Transverse colon (tissue), 3 donors: ENCODE measurements at regions not wholly inside any gene's neighbourhood (a gene's known extent, or its start where the extent isn't known, plus 50 kb on each side); places are given as distances from the start of the nearest gene placed in this dataset.

Source experiments
- CTCF ChIP-seq, 5 experiments: fragments of 200-600 bp in 3 of 5; fragments of 450-650 bp in 2 of 5; sonication (generic) in 3 of 5; IDR thresholded peaks; 1 replicate in 2 of 5; 2 replicates in 3 of 5; pipeline ENCODE4 v1.5.1; 2016 to 2017; ENCODE audit warnings: antibody characterized with exemption in 5 of 5, inconsistent platforms in 3 of 5, mild to moderate bottlenecking in 2 of 5, moderate library complexity in 1 of 5
- EP300 ChIP-seq: sonication (generic); formaldehyde crosslinking; IDR thresholded peaks from one replicate; pipeline ENCODE4 v1.6.1; 2017; ENCODE audit warnings: antibody characterized with exemption, low read depth

GRCh38 chr1:172940174-172940855, 110.4 kb downstream of the TNFSF18 start:
- TF ChIP-seq CTCF (IDR thresholded peaks at IDR 0.05) (no peak), EP300 (no peak)
